DMS79 (cell line): ENCODE measurements at regions not wholly inside any gene's neighbourhood (a gene's known extent, or its start where the extent isn't known, plus 50 kb on each side); places are given as distances from the start of the nearest gene placed in this dataset.
"Not testable (repeated sequence)": the region's sequence is repeated elsewhere in the genome, so short reads cannot be mapped to it uniquely, and the experiment has no call there.

ENCODE experiments used
- DNase-seq: peaks from one replicate; lab custom pipeline; 2025; lab: John Stamatoyannopoulos, UW

DNA sequence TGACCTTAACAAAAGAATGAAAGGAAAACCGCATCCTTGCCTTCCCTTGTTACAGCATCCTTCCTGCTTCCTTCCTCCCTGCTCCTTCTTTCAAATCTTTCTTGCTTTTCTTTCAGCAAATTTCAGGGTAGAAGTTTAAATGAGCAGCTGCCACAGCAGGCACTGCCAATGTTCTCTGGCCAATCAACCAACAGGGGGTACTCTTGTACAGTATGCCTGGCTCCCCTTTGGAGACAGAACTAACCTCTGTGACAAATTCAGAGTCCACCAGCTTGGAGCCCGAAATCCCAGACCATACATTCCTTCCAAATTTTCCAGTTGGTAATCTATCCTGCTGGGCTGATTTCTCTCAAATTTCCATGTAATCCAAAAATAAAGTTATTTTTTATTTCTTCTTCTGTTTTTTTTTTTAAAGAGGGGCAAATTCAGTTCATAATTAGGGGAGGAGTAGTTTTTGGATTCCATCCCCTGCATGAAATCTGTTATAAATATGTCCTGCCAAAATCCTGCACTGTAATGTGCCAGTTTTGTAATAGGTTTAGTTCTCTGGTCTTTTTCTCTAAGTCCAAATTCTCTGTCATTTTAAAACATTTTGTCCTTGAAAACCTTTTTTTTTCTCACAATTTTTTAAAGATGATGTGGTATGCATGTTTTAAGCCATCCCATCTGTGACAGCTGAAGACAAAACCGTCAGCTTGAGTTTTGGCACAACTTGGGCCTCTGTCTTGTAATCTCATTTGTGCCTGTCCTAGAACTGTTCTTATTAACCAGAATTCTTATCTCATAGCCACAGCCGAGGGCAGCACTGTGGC, 610.0 kb upstream of the LMO3 start:
- DNase-seq: no peak

DNA sequence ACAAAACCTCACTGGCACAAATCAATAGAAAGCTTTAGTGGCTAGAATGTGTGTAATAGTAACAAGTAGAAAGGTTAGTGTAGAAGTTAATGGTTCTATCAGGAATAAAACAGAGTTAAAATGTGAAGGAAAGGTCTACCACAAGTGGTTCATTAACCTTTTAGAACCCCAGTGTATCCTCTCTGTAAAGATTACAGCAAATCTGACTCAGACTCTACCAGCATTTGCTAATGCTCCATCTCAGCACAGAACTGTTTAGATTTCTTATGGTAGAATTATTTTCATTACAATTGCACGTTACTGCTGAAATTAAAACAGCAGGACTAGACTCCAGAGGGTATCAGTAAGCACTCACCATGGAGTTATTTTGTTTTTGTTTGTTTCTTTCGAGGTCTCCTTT, 609.0 kb upstream of the LMO3 start:
- DNase-seq: no peak

- no peak for DNase-seq
These were observed 600.6 kb upstream of the LMO3 start for GRCh38 chr12:17206553-17206952.

GRCh38 chr12:17204289-17205054, 598.5 kb upstream of the LMO3 start:
- no peak for DNase-seq

GRCh38 chr12:17203497-17203896, 597.5 kb upstream of the LMO3 start:
- no peak for DNase-seq

DNA sequence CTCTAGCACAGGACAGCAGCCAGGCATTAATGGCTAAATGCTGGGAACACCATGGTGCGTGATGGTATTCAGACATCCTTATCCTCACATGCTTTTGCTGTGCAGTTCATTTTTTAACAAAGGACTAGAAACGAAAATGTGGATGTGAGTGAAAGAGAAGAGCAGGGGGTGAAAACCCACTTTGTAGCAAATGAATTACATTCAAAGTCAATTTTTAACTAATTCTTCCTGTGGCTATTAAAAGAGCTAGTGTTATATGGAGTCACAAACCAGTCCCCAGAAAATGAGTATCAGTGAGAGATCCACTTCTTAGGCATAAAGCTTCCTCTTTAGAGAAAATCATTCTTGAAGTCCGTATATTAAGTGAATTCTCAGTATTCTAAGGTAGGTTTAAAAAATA, 592.0 kb upstream of the LMO3 start:
- no peak for DNase-seq

GRCh38 chr12:17192721-17193120, 586.8 kb upstream of the LMO3 start:
- DNase-seq: no peak

- DNase-seq: no peak
These were observed 563.9 kb upstream of the LMO3 start for GRCh38 chr12:17169726-17170471.

- DNase-seq: no peak
These were observed 553.7 kb upstream of the LMO3 start for GRCh38 chr12:17159506-17160300.

DNA sequence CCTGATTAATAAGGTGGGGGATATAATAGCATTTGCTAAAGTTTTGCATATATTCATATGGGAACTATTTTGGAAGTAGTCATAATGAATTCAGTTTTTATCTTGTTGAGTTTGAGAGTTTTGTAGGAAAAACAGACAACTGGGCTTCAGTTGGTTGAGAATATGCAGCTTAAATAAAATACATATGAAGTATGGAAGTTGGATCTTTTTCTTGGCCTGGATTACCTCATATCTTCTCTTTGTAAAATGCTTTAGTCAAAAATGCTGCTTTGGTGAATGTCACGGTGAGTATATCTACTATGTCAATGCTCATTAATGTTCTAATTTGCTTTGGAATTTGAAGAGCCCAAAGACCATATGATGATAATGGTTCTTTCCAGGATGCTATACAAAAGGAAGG, 552.2 kb upstream of the LMO3 start:
- no peak for DNase-seq

- no peak for DNase-seq
These were observed 546.0 kb upstream of the LMO3 start for GRCh38 chr12:17151917-17152316.

GRCh38 chr12:17148706-17149105, 542.7 kb upstream of the LMO3 start:
- no peak for DNase-seq

DNA sequence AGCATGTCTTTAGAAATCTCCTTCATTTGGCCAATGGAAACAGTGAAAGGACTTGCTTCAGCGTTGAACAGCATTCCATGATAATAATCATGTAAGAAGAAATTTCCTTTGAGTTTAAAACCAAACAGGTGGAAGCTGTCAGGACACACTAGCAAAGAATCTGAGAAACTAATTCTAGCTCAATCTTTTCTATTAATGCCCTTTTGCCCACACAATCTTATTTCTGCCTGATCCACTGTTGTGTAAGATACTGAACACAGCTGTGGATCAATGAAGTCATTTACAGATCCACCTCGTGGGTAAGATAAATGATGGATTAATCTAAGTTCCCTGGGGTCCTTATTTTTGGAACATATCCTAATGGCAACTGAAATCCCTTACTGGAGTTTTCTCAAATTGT, 536.9 kb upstream of the LMO3 start:
- DNase-seq: no peak

- no peak for DNase-seq
These were observed 534.0 kb upstream of the LMO3 start for GRCh38 chr12:17139931-17140330.

DNA sequence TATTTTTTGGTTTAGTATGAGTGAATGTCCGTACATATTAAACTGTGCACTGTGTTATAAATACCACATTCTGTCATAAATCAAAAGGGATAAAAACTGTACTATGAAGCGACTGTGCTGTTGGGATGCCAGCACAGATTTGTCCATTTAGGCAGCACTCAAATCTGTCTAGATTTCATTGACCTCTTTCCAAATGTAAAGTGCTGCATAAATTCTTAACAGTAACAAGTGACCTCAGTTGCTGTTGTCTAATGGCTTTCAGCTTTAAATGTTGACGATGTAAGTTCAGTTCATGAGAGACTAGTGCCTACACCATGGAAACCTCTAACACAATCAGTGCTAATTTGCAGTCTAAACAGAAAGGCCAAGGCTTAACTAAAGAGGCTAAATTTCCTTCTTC, 531.4 kb upstream of the LMO3 start:
- DNase-seq: no peak

DNA sequence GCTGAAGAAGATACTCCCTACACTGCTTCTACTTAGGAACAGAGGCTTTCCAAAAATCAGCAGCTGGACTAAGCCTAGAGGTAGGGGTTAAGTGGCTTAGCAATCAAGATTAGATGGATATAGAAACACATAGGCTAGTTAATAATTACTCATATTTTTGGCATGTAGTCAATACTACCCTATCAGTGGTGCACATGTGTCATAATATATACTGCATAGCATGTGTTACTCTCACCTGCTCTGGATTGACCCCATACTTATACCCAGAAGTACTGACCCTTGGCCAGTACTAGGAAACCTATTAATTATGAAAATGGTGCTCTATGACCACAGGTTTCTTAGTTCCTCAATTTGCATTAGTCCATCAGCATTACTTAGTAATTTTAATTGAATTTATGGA, 528.4 kb upstream of the LMO3 start:
- DNase-seq: no peak

DNA sequence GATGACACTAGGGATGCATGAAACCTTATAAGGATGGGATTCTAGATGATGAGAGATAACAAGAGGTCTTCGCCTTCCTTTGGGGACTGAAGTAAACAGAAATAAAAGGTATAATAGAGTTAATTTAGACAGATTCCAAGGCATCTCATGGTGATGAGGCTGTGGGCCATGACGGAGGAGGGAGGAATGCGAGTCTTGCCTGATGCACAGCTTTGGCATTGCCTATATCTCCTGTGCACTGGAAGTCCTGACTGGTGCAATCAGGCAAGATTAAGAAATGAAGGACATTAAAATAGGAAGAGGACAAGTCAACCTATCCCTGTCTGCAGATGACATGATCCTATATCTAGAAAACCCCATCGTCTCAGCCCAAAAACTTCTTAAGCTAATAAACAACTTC, 526.4 kb upstream of the LMO3 start:
- DNase-seq: no peak

- not testable (repeated sequence) for DNase-seq
These were observed 510.6 kb upstream of the LMO3 start for GRCh38 chr12:17116538-17116937.

GRCh38 chr12:17110316-17110715, 504.4 kb upstream of the LMO3 start:
- no peak for DNase-seq

GRCh38 chr12:17108877-17109541, 503.0 kb upstream of the LMO3 start:
- DNase-seq: peak; percentile 34

DNA sequence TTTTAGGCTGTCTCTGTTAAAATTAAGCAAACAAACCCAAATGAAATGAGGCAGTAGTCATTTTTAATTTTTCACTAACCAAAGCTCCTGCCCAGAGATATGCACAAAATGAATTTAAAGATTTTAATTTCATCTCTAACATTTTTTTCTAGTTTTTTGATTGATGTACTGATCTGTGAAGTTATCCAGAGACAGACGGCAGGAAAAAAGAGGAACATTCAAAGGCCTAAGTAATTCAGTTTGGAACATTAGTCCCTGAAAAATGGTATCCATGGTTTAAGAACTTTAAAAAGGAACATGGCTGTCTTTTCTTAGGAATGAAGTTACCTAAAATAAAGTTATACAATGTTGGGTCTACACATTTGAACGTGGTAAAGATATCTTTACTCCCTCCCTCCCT, 498.8 kb upstream of the LMO3 start:
- DNase-seq: no peak
